Ovary (tissue), 3 donors: ENCODE measurements at regions not wholly inside any gene's neighbourhood (a gene's known extent, or its start where the extent isn't known, plus 50 kb on each side); places are given as distances from the start of the nearest gene placed in this dataset.

Source experiments
- CTCF ChIP-seq, 3 donors: fragments of 450-650 bp in 2 of 3; fragments of 200-600 bp in 1 of 3; IDR thresholded peaks; one replicate each; pipeline versions ENCODE4 v1.5.1 to v1.8.0; 2016 to 2022; ENCODE audit warnings: antibody characterized with exemption in 3 of 3, mild to moderate bottlenecking in 1 of 3
- EP300 ChIP-seq: sonication (generic); formaldehyde crosslinking; IDR thresholded peaks from one replicate; pipeline ENCODE4 v1.6.1; 2017; ENCODE audit warnings: antibody characterized with exemption
- POLR2A ChIP-seq: fragments of 450-650 bp; IDR thresholded peaks from one replicate; pipeline ENCODE4 v1.6.1; 2017; ENCODE audit warnings: antibody characterized with exemption, mild to moderate bottlenecking, moderate library complexity
- donor health status: DM: no; HTN: no; CAD: no.

GRCh38 chr13:105616333-105617075 lies 919.0 kb downstream of the EFNB2 start:
- TF ChIP-seq POLR2A (no peak), CTCF (IDR thresholded peaks at IDR 0.05) (no peak), EP300 (no peak)
